H1 (cell line): ENCODE measurements at regions not wholly inside any gene's neighbourhood (a gene's known extent, or its start where the extent isn't known, plus 50 kb on each side); places are given as distances from the start of the nearest gene placed in this dataset.

Experiments
- CTCF ChIA-PET: fragments of 300-600 bp; sonication (Branson Sonifier 250); formaldehyde crosslinking; loops from one replicate; lab custom pipeline; 2021; ENCODE audit not compliant: partially characterized antibody; lab: Charles Lee
- POLR2A ChIA-PET: fragments of 300-600 bp; sonication (Branson Sonifier 250); formaldehyde crosslinking; loops from one replicate; lab custom pipeline; 2021; ENCODE audit warnings: inconsistent platforms; ENCODE audit not compliant: partially characterized antibody; lab: Charles Lee
- DNase-seq, 2 experiments: peaks; one replicate each; pipeline versions ENCODE4 v3.0.0 to v3.0.0-alpha.2; 2010 to 2022; ENCODE audit warnings: low spot score in 2 of 2, low read depth in 1 of 2, mixed read lengths in 1 of 2
- FAIRE-seq: peaks from 2 replicates; lab custom pipeline; 2011; peaks lifted over from hg19 to GRCh38; lab: Jason Lieb, UNC
- H2AFZ ChIP-seq: 2 replicates; pipeline ENCODE4 v1.8.1; 2012; ENCODE audit warnings: low read length, inconsistent platforms
- H2AK5ac ChIP-seq: 2 replicates; pipeline ENCODE4 v1.6.1; 2013; ENCODE audit warnings: low read depth, low read length
- H2BK120ac ChIP-seq: replicated peaks from 2 replicates; pipeline ENCODE3; 2013; ENCODE audit warnings: low read depth, low read length, inconsistent platforms
- H2BK12ac ChIP-seq: 2 replicates; pipeline ENCODE4 v1.6.1; 2013; ENCODE audit warnings: low read depth, low read length
- H2BK15ac ChIP-seq: 2 replicates; pipeline ENCODE4 v1.6.1; 2013; ENCODE audit warnings: low read length
- H2BK20ac ChIP-seq: 2 replicates; pipeline ENCODE4 v1.6.1; 2013; ENCODE audit warnings: low read length
- H2BK5ac ChIP-seq: 2 replicates; pipeline ENCODE4 v1.6.1; 2013; ENCODE audit warnings: low read depth, low read length
- H3K14ac ChIP-seq: 2 replicates; pipeline ENCODE4 v1.6.1; 2013; ENCODE audit warnings: inconsistent platforms; ENCODE audit not compliant: insufficient read length
- H3K18ac ChIP-seq: 2 replicates; pipeline ENCODE4 v1.6.1; 2013; ENCODE audit warnings: low read length; ENCODE audit errors: extremely low read depth
- H3K23ac ChIP-seq: 2 replicates; pipeline ENCODE4 v1.6.1; 2013; ENCODE audit warnings: inconsistent platforms; ENCODE audit not compliant: insufficient read length
- H3K23me2 ChIP-seq: 2 replicates; pipeline ENCODE4 v1.6.1; 2013; ENCODE audit warnings: low read depth, low read length
- H3K27ac ChIP-seq: 2 replicates; pipeline ENCODE4 v1.6.1; 2011; ENCODE audit warnings: low read depth, low read length, inconsistent platforms
- H3K27me3 ChIP-seq, 4 experiments: replicated peaks in 1 of 4; 1 replicate in 1 of 4; 2 replicates in 3 of 4; pipeline versions ENCODE4 v1.6.1 to v1.8.1; 2011 to 2013; ENCODE audit warnings: low read length in 3 of 4, mild to moderate bottlenecking in 3 of 4, inconsistent platforms in 2 of 4, mixed read lengths in 2 of 4, moderate library complexity in 1 of 4; ENCODE audit not compliant: control insufficient read depth in 3 of 4, insufficient read depth in 3 of 4; ENCODE audit errors: extremely low read depth in 1 of 4
- H3K36me3 ChIP-seq, 4 experiments: 2 replicates each; pipeline versions ENCODE4 v1.6.1 to v1.8.1; 2011 to 2013; ENCODE audit warnings: mild to moderate bottlenecking in 4 of 4, low read length in 3 of 4, moderate library complexity in 2 of 4, control low read depth in 1 of 4, inconsistent platforms in 1 of 4; ENCODE audit not compliant: insufficient read depth in 4 of 4, control insufficient read depth in 2 of 4
- H3K4ac ChIP-seq: replicated peaks from 2 replicates; pipeline ENCODE3; 2013; ENCODE audit warnings: low read length, low read depth, mixed read lengths, inconsistent platforms; ENCODE audit not compliant: insufficient read length
- H3K4me1 ChIP-seq, 4 experiments: replicated peaks in 1 of 4; 1 replicate in 1 of 4; 2 replicates in 3 of 4; pipeline versions ENCODE4 v1.6.1 to v1.8.1; 2011 to 2013; ENCODE audit warnings: low read length in 3 of 4, inconsistent platforms in 2 of 4, mixed read lengths in 1 of 4; ENCODE audit not compliant: insufficient read depth in 4 of 4, control insufficient read depth in 3 of 4
- H3K4me2 ChIP-seq, 2 experiments: 2 replicates each; pipeline versions ENCODE4 v1.6.1 to v1.8.1; 2011 to 2013; ENCODE audit warnings: low read depth in 2 of 2, low read length in 2 of 2, control low read depth in 1 of 2, inconsistent platforms in 1 of 2, mild to moderate bottlenecking in 1 of 2; ENCODE audit not compliant: insufficient read depth in 1 of 2
- H3K4me3 ChIP-seq, 4 experiments: fragments of 200-600, 300-600 bp in 1 of 4; sonication (generic), shearing (Covaris generic), sonication (Bioruptor Twin) in 1 of 4; 2 replicates each; pipeline versions ENCODE4 v1.5.1 to v1.8.1; 2011 to 2016; ENCODE audit warnings: low read length in 4 of 4, low read depth in 3 of 4, control low read depth in 2 of 4, inconsistent platforms in 2 of 4, mild to moderate bottlenecking in 2 of 4, mixed read lengths in 1 of 4, moderate library complexity in 1 of 4; ENCODE audit not compliant: insufficient read depth in 2 of 4; ENCODE audit errors: extremely low read depth in 1 of 4
- H3K56ac ChIP-seq: replicated peaks from 2 replicates; pipeline ENCODE3; 2013; ENCODE audit warnings: low read depth, mild to moderate bottlenecking, mixed read lengths, low read length, inconsistent platforms; ENCODE audit not compliant: insufficient read length
- H3K79me1 ChIP-seq: 2 replicates; pipeline ENCODE4 v1.6.1; 2013; ENCODE audit warnings: low read depth, low read length, control low read depth
- H3K79me2 ChIP-seq, 2 experiments: 2 replicates each; pipeline versions ENCODE4 v1.6.1 to v1.8.1; 2012 to 2013; ENCODE audit warnings: low read length in 2 of 2, mild to moderate bottlenecking in 2 of 2, inconsistent platforms in 1 of 2; ENCODE audit not compliant: insufficient read depth in 2 of 2, control insufficient read depth in 1 of 2
- H3K9ac ChIP-seq, 4 experiments: replicated peaks in 1 of 4; 1 replicate in 1 of 4; 2 replicates in 3 of 4; pipeline versions ENCODE4 v1.6.1 to v1.8.1; 2011 to 2013; ENCODE audit warnings: low read depth in 3 of 4, low read length in 3 of 4, control low read depth in 2 of 4, mild to moderate bottlenecking in 2 of 4, moderate library complexity in 2 of 4, inconsistent platforms in 1 of 4; ENCODE audit errors: extremely low read depth in 1 of 4
- H3K9me3 ChIP-seq, 2 experiments: 2 replicates each; pipeline versions ENCODE4 v1.6.1 to v1.8.1; 2012 to 2013; ENCODE audit warnings: mild to moderate bottlenecking in 2 of 2, moderate library complexity in 2 of 2, control low read depth in 1 of 2, inconsistent platforms in 1 of 2, low read depth in 1 of 2, low read length in 1 of 2, mixed read lengths in 1 of 2; ENCODE audit not compliant: insufficient read depth in 2 of 2
- H4K20me1 ChIP-seq, 2 experiments: replicated peaks in 1 of 2; 2 replicates each; pipeline versions ENCODE3 to v1.8.1; 2011 to 2013; ENCODE audit warnings: inconsistent platforms in 2 of 2, low read length in 2 of 2, mild to moderate bottlenecking in 1 of 2; ENCODE audit not compliant: insufficient read depth in 2 of 2, control insufficient read depth in 1 of 2
- H4K5ac ChIP-seq: 2 replicates; pipeline ENCODE4 v1.6.1; 2013; ENCODE audit warnings: low read length, low read depth, mixed read lengths, inconsistent platforms; ENCODE audit not compliant: insufficient read length
- H4K8ac ChIP-seq: 2 replicates; pipeline ENCODE4 v1.8.0; 2013; ENCODE audit warnings: mild to moderate bottlenecking, moderate library complexity, low read length, inconsistent platforms; ENCODE audit not compliant: insufficient read depth; ENCODE audit errors: extremely low read depth
- H4K91ac ChIP-seq: replicated peaks from 2 replicates; pipeline ENCODE3; 2013; ENCODE audit warnings: low read length, mixed read lengths, inconsistent platforms; ENCODE audit not compliant: insufficient read length
- ATF3 ChIP-seq: IDR thresholded peaks from 2 replicates; pipeline ENCODE4 v1.6.1; 2011; ENCODE audit warnings: low read depth, mild to moderate bottlenecking, low read length; ENCODE audit not compliant: insufficient read depth
- CHD1 ChIP-seq: IDR thresholded peaks from 2 replicates; pipeline ENCODE4 v1.6.1; 2012; ENCODE audit warnings: low read depth, low read length, improper control_type of control experiment
- CTBP2 ChIP-seq: IDR thresholded peaks from 2 replicates; pipeline ENCODE4 v1.7.0; 2011; ENCODE audit warnings: borderline replicate concordance, mild to moderate bottlenecking, moderate library complexity, mixed read lengths, low read length; ENCODE audit not compliant: insufficient read depth, insufficient read length
- EP300 ChIP-seq, 2 experiments: IDR thresholded peaks; 1 replicate in 1 of 2; 2 replicates in 1 of 2; pipeline ENCODE4 v1.6.1; 2011 to 2012; ENCODE audit warnings: low read depth in 2 of 2, low read length in 2 of 2, mild to moderate bottlenecking in 2 of 2, borderline replicate concordance in 1 of 2, inconsistent platforms in 1 of 2, moderate library complexity in 1 of 2
- GABPA ChIP-seq: IDR thresholded peaks from 2 replicates; pipeline ENCODE4 v1.6.1; 2011; ENCODE audit warnings: mild to moderate bottlenecking, low read length, moderate library complexity, borderline replicate concordance; ENCODE audit not compliant: insufficient read depth
- HDAC6 ChIP-seq: IDR thresholded peaks from one replicate; pipeline ENCODE4 v1.7.1; 2012; ENCODE audit warnings: low read depth, mild to moderate bottlenecking, inconsistent platforms, low read length, moderate library complexity
- JUND ChIP-seq: IDR thresholded peaks from 2 replicates; pipeline ENCODE4 v1.6.1; 2011; ENCODE audit warnings: mild to moderate bottlenecking, improper control_type of control experiment, low read length
- NRF1 ChIP-seq: IDR thresholded peaks from 2 replicates; pipeline ENCODE4 v1.6.1; 2011; ENCODE audit warnings: mild to moderate bottlenecking, low read depth, low read length, improper control_type of control experiment
- PHF8 ChIP-seq: fragments of 200-600 bp; sonication (generic); conservative IDR thresholded peaks from 2 replicates; pipeline ENCODE4 v1.7.1; 2012; ENCODE audit warnings: low read depth, mild to moderate bottlenecking, inconsistent platforms, low read length, moderate library complexity
- POLR2A ChIP-seq, 2 experiments: IDR thresholded peaks; 1 replicate in 1 of 2; 2 replicates in 1 of 2; pipeline ENCODE4 v1.6.1; 2011; ENCODE audit warnings: low read depth in 2 of 2, low read length in 2 of 2, mild to moderate bottlenecking in 2 of 2; ENCODE audit errors: control extremely low read depth in 1 of 2
- POU5F1 ChIP-seq: IDR thresholded peaks from 2 replicates; pipeline ENCODE4 v1.6.1; 2011; ENCODE audit warnings: low read depth, mild to moderate bottlenecking, low read length, moderate library complexity
- RAD21 ChIP-seq, 2 experiments: IDR thresholded peaks in 1 of 2; conservative IDR thresholded peaks in 1 of 2; 2 replicates each; pipeline ENCODE4 v1.6.1; 2011; ENCODE audit warnings: low read depth in 2 of 2, low read length in 2 of 2, improper control_type of control experiment in 1 of 2, inconsistent platforms in 1 of 2, mild to moderate bottlenecking in 1 of 2, moderate library complexity in 1 of 2
- SIN3A ChIP-seq, 2 experiments: IDR thresholded peaks in 1 of 2; conservative IDR thresholded peaks in 1 of 2; 2 replicates each; pipeline ENCODE4 v1.6.1; 2011 to 2012; ENCODE audit warnings: low read length in 2 of 2, improper control_type of control experiment in 1 of 2, low read depth in 1 of 2, mild to moderate bottlenecking in 1 of 2
- SP4 ChIP-seq: IDR thresholded peaks from 2 replicates; pipeline ENCODE4 v1.6.1; 2012; ENCODE audit warnings: low read length, inconsistent platforms
- TEAD4 ChIP-seq: IDR thresholded peaks from 2 replicates; pipeline ENCODE4 v1.6.1; 2012; ENCODE audit warnings: low read depth, low read length, inconsistent platforms, mixed read lengths

DNA sequence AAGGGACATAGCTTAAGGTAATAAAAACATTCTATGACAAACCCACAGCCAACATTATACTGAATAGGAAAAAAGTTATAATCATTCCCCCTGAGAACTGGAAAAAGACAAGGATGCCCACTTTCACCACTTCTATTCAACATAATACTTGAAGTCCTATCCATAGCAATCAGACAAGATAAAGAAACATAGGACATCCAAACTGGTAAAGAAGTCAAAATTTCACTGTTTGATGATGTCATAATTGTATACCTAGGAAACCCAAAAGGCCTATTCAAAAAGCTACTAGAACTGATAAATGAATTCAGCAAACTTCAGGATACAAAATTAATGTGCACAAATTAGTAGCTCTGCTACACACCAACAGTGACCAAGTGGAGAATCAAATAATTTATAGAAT is 1590.0 kb upstream of the PCDH20 start:
- peaks cover 10 to 18% of the 10 kb centered on the region in 2 experiments for H3K9me3 ChIP-seq
- H4K20me1 ChIP-seq, result no peaks in the 10 kb centered on the region
- H2AFZ ChIP-seq, result no peak overlapping the region
- no peak overlapping the region for H2BK12ac ChIP-seq
- no peak overlapping the region for H3K4me2 ChIP-seq
- no peak overlapping the region for H3K23ac ChIP-seq
- H3K4me3 ChIP-seq, result no peak overlapping the region
- no peak overlapping the region for H2BK120ac ChIP-seq
- no peak overlapping the region for H3K9ac ChIP-seq
- no peaks in the 10 kb centered on the region for H3K79me2 ChIP-seq
- H3K4ac ChIP-seq, result no peak overlapping the region
- H3K56ac ChIP-seq, result no peak overlapping the region
- H4K8ac ChIP-seq, result no peak overlapping the region
- H3K27me3 ChIP-seq, result no peaks in the 10 kb centered on the region
- no peak overlapping the region for H3K27ac ChIP-seq
- DNase-seq (no peak), FAIRE-seq (no peak)
- H4K91ac ChIP-seq, result no peak overlapping the region
- no peak overlapping the region for H4K5ac ChIP-seq
- H3K4me1 ChIP-seq, result no peaks in the 10 kb centered on the region
- no peaks in the 10 kb centered on the region; a peak in 3 of 8 replicates for H3K36me3 ChIP-seq
- H2AK5ac ChIP-seq, result no peak overlapping the region
- H2BK20ac ChIP-seq, result no peak overlapping the region
- POLR2A ChIA-PET, result no interaction called here
- no peaks in the 10 kb centered on the region for H3K79me1 ChIP-seq
- H2BK15ac ChIP-seq, result no peak overlapping the region
- H3K18ac ChIP-seq, result no peak overlapping the region
- no peak overlapping the region for H2BK5ac ChIP-seq
- H3K14ac ChIP-seq, result no peak overlapping the region
- CTCF ChIA-PET, result no interaction called here
- H3K23me2 ChIP-seq, result no peaks in the 10 kb centered on the region
- TF ChIP-seq TEAD4 (no peak), CTBP2 (no peak), HDAC6 (no peak), EP300 (IDR thresholded peaks at IDR 0.05; ENCODE audit: borderline replicate concordance in 1 of 2, low read depth in 2 of 2, low read length in 2 of 2) (no peak), CHD1 (no peak), GABPA (no peak), PHF8 (no peak), SP4 (no peak), POLR2A (IDR thresholded peaks at IDR 0.05; ENCODE audit: control extremely low read depth in 1 of 2, low read depth in 2 of 2, low read length in 2 of 2) (no peak), JUND (no peak), SIN3A (conservative IDR thresholded peaks at IDR 0.05 in 1 of 2, IDR thresholded peaks at IDR 0.05 in 1 of 2; ENCODE audit: low read depth in 1 of 2, low read length in 2 of 2) (no peak), POU5F1 (no peak), RAD21 (IDR thresholded peaks at IDR 0.05 in 1 of 2, conservative IDR thresholded peaks at IDR 0.05 in 1 of 2; ENCODE audit: low read depth in 2 of 2, low read length in 2 of 2) (no peak), ATF3 (no peak), NRF1 (no peak)
